T-helper 2 cell treated with Interferon-gamma antibody and Interleukin-4, amounts not matched to agents 100 ng/mL and 5 ng/mL, for 36 hours (primary cell): ENCODE measurements at regions not wholly inside any gene's neighbourhood (a gene's known extent, or its start where the extent isn't known, plus 50 kb on each side); places are given as distances from the start of the nearest gene placed in this dataset.

ENCODE experiments used
- intact Hi-C: fragments of 100-400 bp; cut with micrococcal nuclease; formaldehyde crosslinking; loops from one replicate; pipeline ENCODE4 v1.15.1; 2023

- intact Hi-C loops = loop anchor here (1.0 to 5.0 kb wide), 4 partner anchors 49 to 433 kb away; partner anchors contain the start of gene NIPSNAP2
Observed at GRCh38 chr7:55641273-55641691, 69.0 kb upstream of the VOPP1 start.

- intact Hi-C loops = loop anchor here (5.0 kb wide), 2 partner anchors 47 to 207 kb away; no protein-coding TSS in a partner anchor
Observed at GRCh38 chr7:55639640-55640039, 67.3 kb upstream of the VOPP1 start.

- intact Hi-C loops = no loop called here
Observed at GRCh38 chr7:55629051-55629677, 56.9 kb upstream of the VOPP1 start.

GRCh38 chr7:55624813-55625212, 52.5 kb upstream of the VOPP1 start:
- intact Hi-C loops = no loop called here

DNA sequence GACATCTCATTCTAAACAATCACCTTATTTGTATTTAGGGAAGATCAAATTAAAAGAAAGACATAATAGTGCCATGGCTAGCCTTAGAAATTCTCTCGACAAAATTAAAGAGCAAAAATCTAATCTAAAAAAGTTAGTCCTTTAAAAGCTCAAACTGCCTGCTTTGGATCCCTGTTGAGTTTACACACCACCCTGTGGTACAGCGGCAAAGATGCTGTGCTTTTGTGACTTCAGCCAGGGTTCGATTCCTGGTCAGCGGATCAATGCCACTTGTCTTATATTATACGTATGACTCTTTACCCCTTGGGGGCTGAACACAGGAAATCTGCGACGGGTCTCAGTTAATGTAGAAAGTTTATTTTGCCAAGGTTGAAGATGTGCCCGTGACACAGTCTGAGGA, 51.3 kb upstream of the VOPP1 start:
- intact Hi-C loops = no loop called here

- intact Hi-C loops = no loop called here
Observed at GRCh38 chr7:55622241-55622640, 49.9 kb upstream of the VOPP1 start.
